ENCODE measurements at regions not wholly inside any gene's neighbourhood (a gene's known extent, or its start where the extent isn't known, plus 50 kb on each side); places are given as distances from the start of the nearest gene placed in this dataset.
"Not testable (repeated sequence)": the region's sequence is repeated elsewhere in the genome, so short reads cannot be mapped to it uniquely, and the experiment has no call there.

GRCh38 chr5:145027286-145027685 lies 807.9 kb downstream of the PRELID2 start:
- peaks cover 10% of the 10 kb centered on the region for H3K9me3 Mint-ChIP-seq
- DNase-seq (no peak), ATAC-seq (no peak)
- no peaks in the 10 kb centered on the region for H3K4me1 Mint-ChIP-seq (ENCODE audit: low read depth)
- H3K4me3 Mint-ChIP-seq = no peak overlapping the region
- H3K27me3 Mint-ChIP-seq (ENCODE audit: low read depth) = no peaks in the 10 kb centered on the region
- no peaks in the 10 kb centered on the region for H3K36me3 Mint-ChIP-seq (ENCODE audit: insufficient read depth)

GRCh38 chr5:145025775-145026174 lies 809.4 kb downstream of the PRELID2 start:
- DNase-seq (no peak), ATAC-seq (no peak)
- Mint-ChIP-seq H3K4me1 (ENCODE audit: low read depth) (no peaks in the 10 kb centered on the region), H3K4me3 (no peak overlapping the region), H3K27me3 (ENCODE audit: low read depth) (no peaks in the 10 kb centered on the region), H3K36me3 (ENCODE audit: insufficient read depth) (no peaks in the 10 kb centered on the region), H3K9me3 (peaks cover 12% of the 10 kb centered on the region)

GRCh38 chr5:145015146-145015545 lies 820.0 kb downstream of the PRELID2 start:
- Mint-ChIP-seq H3K4me1 (ENCODE audit: low read depth) (no peaks in the 10 kb centered on the region), H3K9me3 (peaks cover 9% of the 10 kb centered on the region), H3K27me3 (ENCODE audit: low read depth) (no peaks in the 10 kb centered on the region), H3K36me3 (ENCODE audit: insufficient read depth) (no peaks in the 10 kb centered on the region), H3K4me3 (no peak overlapping the region)
- DNase-seq (no peak), ATAC-seq (no peak)

GRCh38 chr5:145014109-145014508 lies 821.0 kb downstream of the PRELID2 start:
- H3K36me3 Mint-ChIP-seq (ENCODE audit: insufficient read depth) = no peaks in the 10 kb centered on the region
- DNase-seq (no peak), ATAC-seq (no peak)
- peaks cover 9% of the 10 kb centered on the region for H3K9me3 Mint-ChIP-seq
- no peak overlapping the region for H3K4me3 Mint-ChIP-seq
- H3K4me1 Mint-ChIP-seq (ENCODE audit: low read depth) = no peaks in the 10 kb centered on the region
- H3K27me3 Mint-ChIP-seq (ENCODE audit: low read depth) = no peaks in the 10 kb centered on the region

GRCh38 chr5:145010834-145011233 lies 824.3 kb downstream of the PRELID2 start:
- Mint-ChIP-seq H3K27me3 (ENCODE audit: low read depth) (no peaks in the 10 kb centered on the region), H3K4me1 (ENCODE audit: low read depth) (no peaks in the 10 kb centered on the region), H3K36me3 (ENCODE audit: insufficient read depth) (no peaks in the 10 kb centered on the region), H3K9me3 (peaks cover 5% of the 10 kb centered on the region), H3K4me3 (no peak overlapping the region)
- DNase-seq (no peak), ATAC-seq (no peak)

GRCh38 chr5:145008876-145009530 lies 826.1 kb downstream of the PRELID2 start:
- no peaks in the 10 kb centered on the region for H3K36me3 Mint-ChIP-seq (ENCODE audit: insufficient read depth)
- DNase-seq (no peak), ATAC-seq (no peak)
- no peaks in the 10 kb centered on the region for H3K4me1 Mint-ChIP-seq (ENCODE audit: low read depth)
- H3K4me3 Mint-ChIP-seq = no peak overlapping the region
- no peaks in the 10 kb centered on the region for H3K9me3 Mint-ChIP-seq
- no peaks in the 10 kb centered on the region for H3K27me3 Mint-ChIP-seq (ENCODE audit: low read depth)

GRCh38 chr5:144994356-144994755 lies 823.7 kb downstream of the KCTD16 start:
- not testable (repeated sequence) for ATAC-seq; DNase-seq; H3K36me3 Mint-ChIP-seq (ENCODE audit: insufficient read depth); H3K4me1 Mint-ChIP-seq (ENCODE audit: low read depth); H3K4me3 Mint-ChIP-seq; H3K9me3 Mint-ChIP-seq; H3K27me3 Mint-ChIP-seq (ENCODE audit: low read depth)

- H3K9me3 Mint-ChIP-seq = no peaks in the 10 kb centered on the region
- no peak for DNase-seq
- no peak for ATAC-seq
- no peak overlapping the region for H3K4me3 Mint-ChIP-seq
- H3K27me3 Mint-ChIP-seq (ENCODE audit: low read depth) = no peaks in the 10 kb centered on the region
- H3K4me1 Mint-ChIP-seq (ENCODE audit: low read depth) = no peaks in the 10 kb centered on the region
- H3K36me3 Mint-ChIP-seq (ENCODE audit: insufficient read depth) = no peaks in the 10 kb centered on the region
Observed at GRCh38 chr5:144983101-144983500, 812.4 kb downstream of the KCTD16 start.

GRCh38 chr5:144979516-144980264 lies 809.0 kb downstream of the KCTD16 start:
- Mint-ChIP-seq H3K9me3 (peaks cover 3% of the 10 kb centered on the region), H3K4me1 (ENCODE audit: low read depth) (no peaks in the 10 kb centered on the region), H3K27me3 (ENCODE audit: low read depth) (no peaks in the 10 kb centered on the region), H3K4me3 (no peak overlapping the region), H3K36me3 (ENCODE audit: insufficient read depth) (no peaks in the 10 kb centered on the region)
- no peak for DNase-seq
- no peak for ATAC-seq

- Mint-ChIP-seq H3K9me3 (peaks cover 12% of the 10 kb centered on the region), H3K4me1 (ENCODE audit: low read depth) (no peaks in the 10 kb centered on the region), H3K36me3 (ENCODE audit: insufficient read depth) (no peaks in the 10 kb centered on the region), H3K27me3 (ENCODE audit: low read depth) (no peaks in the 10 kb centered on the region), H3K4me3 (no peak overlapping the region)
- ATAC-seq (no peak), DNase-seq (no peak)
Observed at GRCh38 chr5:144972317-144972716, 801.6 kb downstream of the KCTD16 start.

- no peak for DNase-seq
- ATAC-seq = no peak
- peaks cover 15% of the 10 kb centered on the region for H3K9me3 Mint-ChIP-seq
- H3K4me3 Mint-ChIP-seq = no peak overlapping the region
- H3K27me3 Mint-ChIP-seq (ENCODE audit: low read depth) = no peaks in the 10 kb centered on the region
- H3K4me1 Mint-ChIP-seq (ENCODE audit: low read depth) = no peaks in the 10 kb centered on the region
- no peaks in the 10 kb centered on the region for H3K36me3 Mint-ChIP-seq (ENCODE audit: insufficient read depth)
Observed at GRCh38 chr5:144971108-144971850, 800.6 kb downstream of the KCTD16 start.

- Mint-ChIP-seq H3K36me3 (ENCODE audit: insufficient read depth) (no peaks in the 10 kb centered on the region), H3K9me3 (peaks cover 4% of the 10 kb centered on the region), H3K27me3 (ENCODE audit: low read depth) (no peaks in the 10 kb centered on the region), H3K4me1 (ENCODE audit: low read depth) (no peaks in the 10 kb centered on the region), H3K4me3 (no peak overlapping the region)
- ATAC-seq = no peak
- no peak for DNase-seq
Observed at GRCh38 chr5:144960296-144960695, 789.6 kb downstream of the KCTD16 start.

- no peak overlapping the region for H3K4me3 Mint-ChIP-seq
- DNase-seq (no peak), ATAC-seq (no peak)
- H3K4me1 Mint-ChIP-seq (ENCODE audit: low read depth) = no peaks in the 10 kb centered on the region
- no peaks in the 10 kb centered on the region for H3K27me3 Mint-ChIP-seq (ENCODE audit: low read depth)
- no peaks in the 10 kb centered on the region for H3K36me3 Mint-ChIP-seq (ENCODE audit: insufficient read depth)
- H3K9me3 Mint-ChIP-seq = peaks cover 4% of the 10 kb centered on the region
Observed at GRCh38 chr5:144958002-144958401, 787.3 kb downstream of the KCTD16 start.

GRCh38 chr5:144950996-144951395 lies 780.3 kb downstream of the KCTD16 start:
- H3K9me3 Mint-ChIP-seq = no peaks in the 10 kb centered on the region
- no peak overlapping the region for H3K4me3 Mint-ChIP-seq
- DNase-seq (no peak), ATAC-seq (no peak)
- H3K36me3 Mint-ChIP-seq (ENCODE audit: insufficient read depth) = no peaks in the 10 kb centered on the region
- H3K27me3 Mint-ChIP-seq (ENCODE audit: low read depth) = no peaks in the 10 kb centered on the region
- H3K4me1 Mint-ChIP-seq (ENCODE audit: low read depth) = no peaks in the 10 kb centered on the region

- H3K4me3 Mint-ChIP-seq = no peak overlapping the region
- no peaks in the 10 kb centered on the region for H3K36me3 Mint-ChIP-seq (ENCODE audit: insufficient read depth)
- DNase-seq = no peak
- H3K4me1 Mint-ChIP-seq (ENCODE audit: low read depth) = no peaks in the 10 kb centered on the region
- no peaks in the 10 kb centered on the region for H3K27me3 Mint-ChIP-seq (ENCODE audit: low read depth)
- H3K9me3 Mint-ChIP-seq = no peaks in the 10 kb centered on the region
- no peak for ATAC-seq
Observed at GRCh38 chr5:144947023-144947422, 776.4 kb downstream of the KCTD16 start.
